ENCODE measurements at regions not wholly inside any gene's neighbourhood (a gene's known extent, or its start where the extent isn't known, plus 50 kb on each side); places are given as distances from the start of the nearest gene placed in this dataset.

DNA sequence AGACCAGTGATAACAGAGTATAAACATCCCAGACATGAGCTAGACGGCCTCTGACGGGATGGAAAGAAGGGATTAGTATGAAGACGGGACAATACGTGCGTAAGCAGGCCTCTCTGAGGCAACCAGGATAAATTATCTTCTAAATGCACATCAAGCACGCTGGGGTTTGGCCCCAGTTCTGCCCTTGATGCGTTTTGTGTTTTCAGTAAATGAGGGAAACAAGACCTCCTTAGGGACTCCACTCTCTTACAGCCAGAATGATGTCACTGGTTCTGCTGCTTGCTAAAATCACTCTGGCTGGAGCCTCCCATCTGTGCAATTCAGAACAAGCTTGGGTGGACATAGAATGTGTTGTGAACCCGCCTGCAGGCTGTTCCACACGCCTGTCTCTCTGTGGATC, 156.0 kb upstream of the MCTP2 start:
- TF ChIP-seq, protein P1, sequence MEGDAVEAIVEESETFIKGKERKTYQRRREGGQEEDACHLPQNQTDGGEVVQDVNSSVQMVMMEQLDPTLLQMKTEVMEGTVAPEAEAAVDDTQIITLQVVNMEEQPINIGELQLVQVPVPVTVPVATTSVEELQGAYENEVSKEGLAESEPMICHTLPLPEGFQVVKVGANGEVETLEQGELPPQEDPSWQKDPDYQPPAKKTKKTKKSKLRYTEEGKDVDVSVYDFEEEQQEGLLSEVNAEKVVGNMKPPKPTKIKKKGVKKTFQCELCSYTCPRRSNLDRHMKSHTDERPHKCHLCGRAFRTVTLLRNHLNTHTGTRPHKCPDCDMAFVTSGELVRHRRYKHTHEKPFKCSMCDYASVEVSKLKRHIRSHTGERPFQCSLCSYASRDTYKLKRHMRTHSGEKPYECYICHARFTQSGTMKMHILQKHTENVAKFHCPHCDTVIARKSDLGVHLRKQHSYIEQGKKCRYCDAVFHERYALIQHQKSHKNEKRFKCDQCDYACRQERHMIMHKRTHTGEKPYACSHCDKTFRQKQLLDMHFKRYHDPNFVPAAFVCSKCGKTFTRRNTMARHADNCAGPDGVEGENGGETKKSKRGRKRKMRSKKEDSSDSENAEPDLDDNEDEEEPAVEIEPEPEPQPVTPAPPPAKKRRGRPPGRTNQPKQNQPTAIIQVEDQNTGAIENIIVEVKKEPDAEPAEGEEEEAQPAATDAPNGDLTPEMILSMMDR (IDR thresholded peaks at IDR 0.05; ENCODE audit: low read depth, low read length): no peak
- DNase-seq (ENCODE audit: extremely low read depth, low read depth): peak; percentile 14

DNA sequence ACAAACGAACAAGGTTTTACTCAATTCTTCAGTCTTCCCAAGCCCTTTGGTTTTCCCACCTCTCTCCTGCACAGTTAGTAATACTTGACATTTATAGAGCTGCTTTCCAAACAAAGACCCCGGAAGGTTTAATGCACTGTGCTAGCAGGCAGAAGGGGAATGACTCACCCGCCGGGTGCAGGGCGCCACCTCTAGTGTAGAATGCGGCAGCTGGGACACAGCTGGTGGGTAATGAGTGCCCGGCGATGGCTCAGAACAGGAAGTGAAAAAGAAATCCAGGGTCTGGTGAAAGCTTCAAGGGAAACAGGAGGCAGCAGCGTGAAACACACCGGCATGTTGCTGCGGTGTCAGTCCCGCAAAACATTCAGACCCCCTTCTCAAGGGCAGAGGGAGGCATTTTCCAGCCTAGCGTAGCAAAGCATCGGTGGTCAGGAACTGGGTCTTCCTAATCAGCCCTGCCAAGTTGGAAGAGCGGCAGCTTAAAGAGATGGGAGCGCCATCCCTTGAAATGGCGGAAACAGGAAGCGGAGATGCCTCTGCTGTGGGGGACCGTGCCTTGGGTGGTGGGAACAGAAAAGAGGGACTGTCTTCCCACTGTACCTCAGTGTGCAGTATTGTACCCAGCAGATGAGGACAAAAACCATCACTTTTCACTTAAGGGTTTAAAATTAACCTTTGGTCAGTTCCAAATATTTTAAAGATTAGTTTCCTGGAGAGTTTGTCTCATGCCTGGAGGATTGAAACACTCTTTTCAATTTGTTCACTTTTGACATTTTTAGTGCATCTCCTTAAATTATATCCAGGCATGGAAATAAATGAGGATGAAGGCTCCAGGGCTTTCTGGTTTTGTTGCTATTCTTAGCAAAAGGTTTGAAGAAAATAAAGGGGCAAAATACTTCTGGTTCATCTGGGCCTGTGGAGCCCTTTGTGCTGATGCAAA, 160.7 kb upstream of the MCTP2 start:
- DNase-seq (ENCODE audit: extremely low read depth, low read depth): no peak
- TF ChIP-seq, protein P1 (IDR thresholded peaks at IDR 0.05; ENCODE audit: low read depth, low read length): no peak

DNA sequence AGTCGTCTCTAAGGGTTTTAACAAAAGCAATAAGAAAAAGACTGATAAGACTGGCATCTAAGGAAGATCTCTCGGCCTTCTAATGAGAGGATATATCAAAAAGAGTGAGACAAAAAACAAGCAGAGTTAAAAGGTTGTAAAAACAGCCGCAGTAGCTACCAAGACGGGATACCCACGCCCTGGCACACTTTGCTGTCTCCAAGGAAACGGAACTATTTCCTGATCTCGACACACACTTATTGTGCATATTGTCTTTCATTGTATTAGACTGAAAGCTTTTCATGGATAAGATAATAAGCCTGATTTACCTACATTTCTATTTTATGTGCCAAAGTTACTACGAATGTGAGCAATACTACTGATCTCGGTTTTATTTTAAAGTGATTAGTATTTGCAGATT, 161.5 kb upstream of the MCTP2 start:
- no peak for DNase-seq (ENCODE audit: extremely low read depth, low read depth)
- TF ChIP-seq, protein P1 (IDR thresholded peaks at IDR 0.05; ENCODE audit: low read depth, low read length): no peak

- DNase-seq (ENCODE audit: extremely low read depth, low read depth): no peak
- TF ChIP-seq, protein P1 (IDR thresholded peaks at IDR 0.05; ENCODE audit: low read depth, low read length): no peak
Observed at GRCh38 chr15:94066811-94067210, 164.6 kb upstream of the MCTP2 start.

DNA sequence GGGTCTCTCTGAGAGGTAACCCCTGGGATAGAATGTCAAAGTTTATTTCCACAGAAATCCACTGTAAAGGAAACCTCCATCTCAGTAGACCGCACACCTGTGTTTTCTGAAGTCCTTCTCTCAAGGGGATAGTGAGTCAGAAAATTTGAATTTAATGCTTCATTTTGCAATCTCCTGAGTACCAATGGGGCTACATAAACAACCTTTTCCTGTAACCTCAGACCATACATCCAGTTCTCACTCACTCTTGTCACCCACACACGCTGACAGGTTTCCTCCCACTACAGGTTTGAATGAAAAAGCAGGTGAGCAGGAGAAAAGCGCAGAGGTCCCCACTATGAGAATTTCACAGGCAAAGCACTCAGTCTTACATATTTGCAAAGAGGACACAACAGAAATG, 165.3 kb upstream of the MCTP2 start:
- no peak for DNase-seq (ENCODE audit: extremely low read depth, low read depth)

GRCh38 chr15:94064676-94065313, 166.6 kb upstream of the MCTP2 start:
- TF ChIP-seq, protein P1 (IDR thresholded peaks at IDR 0.05; ENCODE audit: low read depth, low read length): no peak
- no peak for DNase-seq (ENCODE audit: extremely low read depth, low read depth)

More for the DNA sequence above, 165.3 kb upstream of the MCTP2 start:
- TF ChIP-seq, protein P1 (IDR thresholded peaks at IDR 0.05; ENCODE audit: low read depth, low read length): no peak

DNA sequence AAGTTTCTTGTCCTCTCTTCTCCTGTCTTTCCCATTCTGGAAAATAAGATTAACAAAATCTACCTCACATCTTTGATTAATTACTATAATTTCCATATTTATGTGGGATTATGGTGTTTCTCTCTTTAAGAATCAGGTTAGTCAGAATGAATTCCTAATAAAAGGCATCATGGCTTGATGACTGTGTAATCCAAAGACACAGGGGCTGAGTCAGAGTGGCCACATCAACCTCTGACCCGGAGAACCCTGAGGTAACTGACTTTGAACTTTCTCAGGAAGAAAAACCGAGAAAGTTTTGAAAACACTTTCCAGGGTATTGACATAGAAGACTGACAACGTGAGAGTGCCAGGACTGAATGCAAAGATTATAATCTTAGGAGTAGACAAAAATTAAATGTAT, 170.3 kb upstream of the MCTP2 start:
- TF ChIP-seq, protein P1 (IDR thresholded peaks at IDR 0.05; ENCODE audit: low read depth, low read length): no peak

More for the DNA sequence above, 170.3 kb upstream of the MCTP2 start:
- no peak for DNase-seq (ENCODE audit: extremely low read depth, low read depth)

Data from AG09319 (cell line).